ENCODE measurements at regions not wholly inside any gene's neighbourhood (a gene's known extent, or its start where the extent isn't known, plus 50 kb on each side); places are given as distances from the start of the nearest gene placed in this dataset.

GRCh38 chr10:130398090-130398994 lies 262.2 kb downstream of the GLRX3 start:
- no peak for TF ChIP-seq LEF1 (IDR thresholded peaks at IDR 0.05; ENCODE audit: borderline replicate concordance)
- TF ChIP-seq ARNT (IDR thresholded peaks at IDR 0.05), result no peak
- TF ChIP-seq CTBP1 (IDR thresholded peaks at IDR 0.05; ENCODE audit: borderline replicate concordance), result no peak
- no peak for TF ChIP-seq HDGF (IDR thresholded peaks at IDR 0.05; ENCODE audit: borderline replicate concordance)
- no peak for TF ChIP-seq FOXA1 (IDR thresholded peaks at IDR 0.05)
- TF ChIP-seq BHLHE40 (IDR thresholded peaks at IDR 0.05; ENCODE audit: borderline replicate concordance), result no peak
- no peak for TF ChIP-seq SP1 (IDR thresholded peaks at IDR 0.05)
- no peak for TF ChIP-seq PKNOX1 (IDR thresholded peaks at IDR 0.05)
- TF ChIP-seq FOXM1 (IDR thresholded peaks at IDR 0.05; ENCODE audit: borderline replicate concordance), result no peak
- no peak for TF ChIP-seq ZNF384 (IDR thresholded peaks at IDR 0.05)
- TF ChIP-seq TARDBP (IDR thresholded peaks at IDR 0.05), result no peak
- TF ChIP-seq L3MBTL2 (conservative IDR thresholded peaks at IDR 0.05), result no peak

All from HEK293T (cell line).